Ectodermal cell (in vitro differentiated cells): ENCODE measurements at regions not wholly inside any gene's neighbourhood (a gene's known extent, or its start where the extent isn't known, plus 50 kb on each side); places are given as distances from the start of the nearest gene placed in this dataset.

ENCODE experiments used
- H3K27ac ChIP-seq: 2 replicates; pipeline ENCODE4 v1.7.0; 2013; ENCODE audit warnings: mild to moderate bottlenecking, low read depth, low read length; ENCODE audit not compliant: insufficient read depth, poor library complexity, severe bottlenecking
- H3K27me3 ChIP-seq: 2 replicates; pipeline ENCODE4 v1.7.0; 2013; ENCODE audit warnings: mild to moderate bottlenecking, low read length; ENCODE audit not compliant: insufficient read depth, control insufficient read depth, poor library complexity, severe bottlenecking
- H3K36me3 ChIP-seq: one replicate; pipeline ENCODE4 v1.7.0; 2013; ENCODE audit warnings: low read length; ENCODE audit not compliant: control insufficient read depth, insufficient read depth
- H3K4me1 ChIP-seq: one replicate; pipeline ENCODE4 v1.7.0; 2013; ENCODE audit warnings: low read length; ENCODE audit not compliant: control insufficient read depth, insufficient read depth
- H3K4me3 ChIP-seq: 2 replicates; pipeline ENCODE4 v1.7.0; 2013; ENCODE audit warnings: low read depth, low read length, control low read depth; ENCODE audit not compliant: insufficient read depth
- H3K9me3 ChIP-seq: 2 replicates; pipeline ENCODE4 v1.7.0; 2013; ENCODE audit warnings: mild to moderate bottlenecking, low read length, moderate library complexity; ENCODE audit not compliant: control insufficient read depth
- WGBS, 2 experiments: methylation state at CpG; one replicate each; pipeline ENCODE4 v1.1.7; 2013; ENCODE audit warnings: missing lambda C conversion rate in 2 of 2; 5-methylcytosine and 5-hydroxymethylcytosine counted together

- Histone ChIP-seq H3K36me3 (no peaks in the 10 kb centered on the region), H3K4me1 (no peaks in the 10 kb centered on the region), H3K9me3 (no peaks in the 10 kb centered on the region), H3K27me3 (no peaks in the 10 kb centered on the region), H3K27ac (no peak overlapping the region), H3K4me3 (no peak overlapping the region)
- 87 to 89% methylated on average over 4 to 5 of the region's 5 CpGs for WGBS, 2 experiments
These were observed 1840.1 kb downstream of the PCDH7 start for GRCh38 chr4:32560306-32560705.

GRCh38 chr4:32562010-32562409 is 1841.8 kb downstream of the PCDH7 start:
- Histone ChIP-seq H3K9me3 (no peaks in the 10 kb centered on the region), H3K4me1 (no peaks in the 10 kb centered on the region), H3K27ac (no peak overlapping the region), H3K27me3 (no peaks in the 10 kb centered on the region), H3K4me3 (no peak overlapping the region), H3K36me3 (no peaks in the 10 kb centered on the region)
- 90 to 92% methylated on average over 3 of the region's 3 CpGs for WGBS, 2 experiments

GRCh38 chr4:32564626-32565025 is 1844.5 kb downstream of the PCDH7 start:
- H3K36me3 ChIP-seq = no peaks in the 10 kb centered on the region
- H3K27ac ChIP-seq = no peak overlapping the region
- 100% methylated on average over 1 of the region's 2 CpGs; no CpG with 5 or more reads in 1 of the 2 experiments for WGBS, 2 experiments
- H3K9me3 ChIP-seq = no peaks in the 10 kb centered on the region
- no peaks in the 10 kb centered on the region for H3K4me1 ChIP-seq
- no peak overlapping the region for H3K4me3 ChIP-seq
- H3K27me3 ChIP-seq = no peaks in the 10 kb centered on the region

- H3K36me3 ChIP-seq = no peaks in the 10 kb centered on the region
- no peaks in the 10 kb centered on the region for H3K4me1 ChIP-seq
- H3K27ac ChIP-seq = no peak overlapping the region
- no peaks in the 10 kb centered on the region for H3K27me3 ChIP-seq
- no peaks in the 10 kb centered on the region for H3K9me3 ChIP-seq
- H3K4me3 ChIP-seq = no peak overlapping the region
These were observed 1849.7 kb downstream of the PCDH7 start for GRCh38 chr4:32569861-32570260.

- H3K27me3 ChIP-seq = no peaks in the 10 kb centered on the region
- no peaks in the 10 kb centered on the region for H3K4me1 ChIP-seq
- no peak overlapping the region for H3K4me3 ChIP-seq
- H3K27ac ChIP-seq = no peak overlapping the region
- H3K9me3 ChIP-seq = no peaks in the 10 kb centered on the region
- H3K36me3 ChIP-seq = no peaks in the 10 kb centered on the region
These were observed 1852.2 kb downstream of the PCDH7 start for GRCh38 chr4:32572366-32572765.

GRCh38 chr4:32574803-32575202 is 1854.6 kb downstream of the PCDH7 start:
- WGBS, 2 experiments = 86% methylated on average over 1 of the region's 1 CpG; no CpG with 5 or more reads in 1 of the 2 experiments

GRCh38 chr4:32589097-32589496 is 1868.9 kb downstream of the PCDH7 start:
- H3K9me3 ChIP-seq = no peaks in the 10 kb centered on the region
- no peaks in the 10 kb centered on the region for H3K27me3 ChIP-seq
- no peaks in the 10 kb centered on the region for H3K36me3 ChIP-seq
- H3K4me3 ChIP-seq = no peak overlapping the region
- no peak overlapping the region for H3K27ac ChIP-seq
- H3K4me1 ChIP-seq = no peaks in the 10 kb centered on the region
- WGBS, 2 experiments = 85 to 96% methylated on average over 2 of the region's 2 CpGs

More at GRCh38 chr4:32574803-32575202, 1854.6 kb downstream of the PCDH7 start:
- Histone ChIP-seq H3K4me3 (no peak overlapping the region), H3K27ac (no peak overlapping the region), H3K9me3 (no peaks in the 10 kb centered on the region), H3K27me3 (no peaks in the 10 kb centered on the region), H3K4me1 (no peaks in the 10 kb centered on the region), H3K36me3 (no peaks in the 10 kb centered on the region)

- 100% methylated on average over 2 of the region's 2 CpGs; no CpG with 5 or more reads in 1 of the 2 experiments for WGBS, 2 experiments
- Histone ChIP-seq H3K36me3 (no peaks in the 10 kb centered on the region), H3K9me3 (no peaks in the 10 kb centered on the region), H3K27me3 (no peaks in the 10 kb centered on the region), H3K27ac (no peak overlapping the region), H3K4me1 (no peaks in the 10 kb centered on the region), H3K4me3 (no peak overlapping the region)
These were observed 1869.7 kb downstream of the PCDH7 start for GRCh38 chr4:32589853-32590252.

- Histone ChIP-seq H3K4me3 (no peak overlapping the region), H3K27ac (no peak overlapping the region), H3K4me1 (no peaks in the 10 kb centered on the region), H3K36me3 (no peaks in the 10 kb centered on the region), H3K9me3 (no peaks in the 10 kb centered on the region), H3K27me3 (no peaks in the 10 kb centered on the region)
- 94 to 100% methylated on average over 1 of the region's 1 CpG for WGBS, 2 experiments
These were observed 1877.2 kb downstream of the PCDH7 start for GRCh38 chr4:32597354-32597753.

GRCh38 chr4:32601848-32602247 is 1881.7 kb downstream of the PCDH7 start:
- WGBS, 2 experiments = 90 to 95% methylated on average over 3 of the region's 3 CpGs
- H3K4me3 ChIP-seq = no peak overlapping the region
- no peaks in the 10 kb centered on the region for H3K9me3 ChIP-seq
- no peak overlapping the region for H3K27ac ChIP-seq
- H3K4me1 ChIP-seq = no peaks in the 10 kb centered on the region
- no peaks in the 10 kb centered on the region for H3K27me3 ChIP-seq
- no peaks in the 10 kb centered on the region for H3K36me3 ChIP-seq

- H3K4me3 ChIP-seq = no peak overlapping the region
- no peaks in the 10 kb centered on the region for H3K9me3 ChIP-seq
- H3K27ac ChIP-seq = no peak overlapping the region
- no peaks in the 10 kb centered on the region for H3K4me1 ChIP-seq
- no peaks in the 10 kb centered on the region for H3K27me3 ChIP-seq
- 100% methylated on average over 1 of the region's 1 CpG; no CpG with 5 or more reads in 1 of the 2 experiments for WGBS, 2 experiments
- H3K36me3 ChIP-seq = no peaks in the 10 kb centered on the region
These were observed 1887.8 kb downstream of the PCDH7 start for GRCh38 chr4:32607978-32608377.
